ENCODE measurements at regions not wholly inside any gene's neighbourhood (a gene's known extent, or its start where the extent isn't known, plus 50 kb on each side); places are given as distances from the start of the nearest gene placed in this dataset.
"Not testable (repeated sequence)": the region's sequence is repeated elsewhere in the genome, so short reads cannot be mapped to it uniquely, and the experiment has no call there.

DNA sequence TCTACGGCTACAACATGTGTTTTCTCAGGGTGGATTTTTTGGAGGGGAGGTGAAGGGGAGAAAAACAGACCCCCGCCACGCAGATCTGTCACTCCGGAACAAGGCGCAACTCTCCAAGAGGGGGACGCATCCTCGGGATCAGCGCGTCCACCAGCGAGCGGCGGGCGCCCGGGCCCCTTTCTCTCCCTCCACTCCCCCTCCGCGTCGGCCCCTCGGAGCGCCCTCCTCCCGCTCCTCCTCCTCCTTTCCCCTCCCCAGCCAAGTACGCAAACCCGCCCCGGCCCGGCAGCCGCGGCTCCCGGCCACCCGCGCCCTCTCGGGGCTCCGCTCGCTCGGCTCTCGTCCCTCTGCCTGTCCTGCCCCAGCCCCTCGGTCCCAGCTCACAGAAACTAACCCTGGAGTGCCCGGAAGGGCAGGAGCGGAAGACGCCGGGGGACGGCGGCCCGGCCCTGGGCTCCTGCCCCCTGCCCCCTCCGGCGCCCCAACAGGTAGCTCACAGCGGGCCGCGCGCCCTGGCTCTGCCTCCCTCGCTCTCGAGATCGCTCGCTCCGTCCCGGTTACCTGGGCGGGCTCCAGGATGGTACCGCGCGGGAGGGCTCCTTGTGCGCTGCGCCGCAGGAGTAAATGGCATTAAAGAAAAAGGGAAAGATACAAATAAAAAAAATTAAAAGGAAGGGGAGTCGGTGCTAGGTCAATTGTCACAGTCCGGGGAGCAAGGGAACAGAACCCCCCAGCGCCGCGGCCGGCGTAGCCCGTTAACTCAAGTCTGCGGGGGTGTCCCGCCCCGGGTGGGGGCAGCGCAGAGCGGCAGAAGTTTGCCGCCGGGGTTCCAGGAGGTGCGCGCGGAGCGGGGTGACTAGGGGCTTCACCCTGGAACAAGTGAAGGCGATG, 131.4 kb upstream of the C11orf58 start:
- DNase-seq (ENCODE audit: extremely low spot score, insufficient read length, low read depth) = no peak
- FAIRE-seq = no peak

DNA sequence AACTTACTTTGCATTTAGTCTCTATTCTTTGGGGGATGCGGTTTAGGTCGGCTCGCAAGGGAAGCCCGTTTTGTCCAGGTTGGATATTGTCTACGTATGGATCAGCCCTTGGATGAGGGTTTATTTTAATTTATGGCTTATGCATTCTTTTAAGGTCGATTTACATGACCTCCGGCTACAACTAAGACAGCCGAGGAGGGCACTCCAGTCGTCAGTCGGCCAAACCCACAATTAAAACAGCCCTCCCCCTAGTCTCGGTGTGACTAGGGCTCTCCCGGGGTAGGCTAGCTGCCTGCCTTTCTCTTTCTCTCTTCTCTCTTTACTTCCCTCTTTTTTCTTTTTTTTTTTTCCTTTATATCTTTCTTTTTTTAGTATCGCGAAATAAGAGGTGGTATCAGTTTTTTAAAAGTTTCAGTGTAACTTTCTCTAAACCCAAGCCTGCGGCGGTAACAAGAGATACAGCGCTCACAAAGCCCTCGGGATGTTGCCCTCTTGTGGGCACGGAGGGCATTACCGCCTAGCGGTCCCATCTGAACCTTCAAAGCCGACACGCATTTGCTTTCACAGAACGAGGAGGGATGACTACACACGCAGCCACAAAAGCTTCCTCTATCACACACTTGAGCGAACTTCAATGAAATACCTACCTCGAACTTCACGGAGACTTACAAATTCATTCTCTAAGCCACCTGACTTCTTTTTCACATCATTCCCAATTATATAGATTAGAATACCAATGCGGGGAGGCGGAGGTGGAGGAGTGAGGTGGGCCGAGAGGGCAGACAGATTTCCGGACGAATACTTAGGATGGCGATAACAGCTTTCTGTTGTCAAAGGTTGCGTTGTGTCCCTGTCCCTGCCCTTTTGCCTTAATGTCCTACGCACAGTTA, 132.3 kb upstream of the C11orf58 start:
- FAIRE-seq = peak; percentile 92
- DNase-seq (ENCODE audit: extremely low spot score, insufficient read length, low read depth) = peak; percentile 60

DNA sequence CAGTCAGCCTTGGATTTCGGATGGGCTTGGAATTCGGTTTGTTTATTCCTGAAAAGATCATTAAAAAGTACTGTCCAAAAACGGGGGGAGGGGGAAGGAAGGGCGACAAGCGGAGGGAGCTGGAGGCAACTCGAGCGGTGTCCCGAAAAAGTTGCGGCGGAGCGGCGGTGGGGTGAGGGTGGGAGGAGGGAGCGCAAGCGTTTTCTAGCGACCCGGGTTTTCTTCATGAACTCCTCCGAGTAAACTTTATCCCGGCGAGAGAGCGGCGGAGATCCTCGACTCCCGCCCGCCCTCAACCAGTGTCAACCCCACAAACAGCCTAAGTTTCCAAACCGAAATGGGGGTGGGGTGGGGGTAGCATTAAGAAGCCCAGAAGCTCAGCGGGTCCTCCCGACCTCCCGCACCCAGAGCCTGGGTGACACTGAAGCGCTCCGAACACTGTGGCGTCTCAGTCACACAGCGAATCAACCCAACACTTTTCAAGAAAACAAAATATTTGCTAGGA, 133.0 kb upstream of the C11orf58 start:
- DNase-seq (ENCODE audit: extremely low spot score, insufficient read length, low read depth) (no peak), FAIRE-seq (no peak)

- no peak for DNase-seq (ENCODE audit: extremely low spot score, insufficient read length, low read depth)
- no peak for FAIRE-seq
Observed at GRCh38 chr11:16604794-16605388, 133.6 kb upstream of the C11orf58 start.

DNA sequence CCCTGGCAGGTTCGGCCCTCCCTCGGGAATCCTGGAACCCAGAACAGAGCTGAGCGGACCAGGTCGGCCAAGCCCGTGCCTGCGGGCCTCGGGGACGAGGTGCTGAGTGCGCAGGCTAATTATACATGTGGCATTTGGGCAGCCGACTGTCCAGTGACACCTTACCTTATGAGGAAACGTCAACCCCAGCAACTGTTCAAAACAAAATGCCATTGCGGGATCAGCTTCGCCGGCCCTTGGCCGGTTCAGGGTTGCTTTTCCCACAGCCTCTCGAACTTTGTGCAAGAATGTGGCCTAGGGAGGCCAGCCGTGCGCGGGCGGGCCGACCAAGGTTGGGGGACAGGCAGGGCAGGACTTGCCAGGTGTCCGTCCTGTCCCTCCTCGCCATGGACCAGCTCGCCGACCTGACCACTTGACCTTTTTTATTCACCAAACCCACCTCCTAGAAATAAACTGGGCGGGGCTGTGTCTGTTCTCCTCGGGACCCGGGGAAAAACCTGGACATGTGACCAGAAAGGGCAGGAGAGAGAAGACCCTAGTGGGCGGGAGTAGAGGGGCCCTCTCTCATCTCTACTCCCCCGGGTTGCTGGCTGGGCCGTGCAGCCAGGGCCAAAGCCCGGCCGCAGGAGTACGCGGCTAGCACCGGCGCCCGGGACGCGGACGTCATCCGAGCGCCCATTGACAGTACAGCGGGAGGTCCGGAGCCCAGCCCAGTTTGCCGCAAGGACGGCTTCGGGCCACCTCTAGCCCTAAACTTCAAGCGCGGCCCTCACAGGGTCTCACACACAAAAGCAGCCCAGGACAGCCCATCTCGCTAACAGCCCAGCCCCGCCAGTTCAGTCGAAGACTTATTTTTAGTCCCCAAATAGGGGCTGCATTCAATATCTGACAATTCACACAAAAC, 134.3 kb upstream of the C11orf58 start:
- no peak for FAIRE-seq
- no peak for DNase-seq (ENCODE audit: extremely low spot score, insufficient read length, low read depth)

GRCh38 chr11:16603245-16603644, 135.2 kb upstream of the C11orf58 start:
- FAIRE-seq (no peak), DNase-seq (ENCODE audit: extremely low spot score, insufficient read length, low read depth) (no peak)

- DNase-seq (ENCODE audit: extremely low spot score, insufficient read length, low read depth) = no peak
- no peak for FAIRE-seq
Observed at GRCh38 chr11:16598906-16599305, 139.5 kb upstream of the C11orf58 start.

- FAIRE-seq (no peak), DNase-seq (ENCODE audit: extremely low spot score, insufficient read length, low read depth) (no peak)
Observed at GRCh38 chr11:16598032-16598431, 140.4 kb upstream of the C11orf58 start.

DNA sequence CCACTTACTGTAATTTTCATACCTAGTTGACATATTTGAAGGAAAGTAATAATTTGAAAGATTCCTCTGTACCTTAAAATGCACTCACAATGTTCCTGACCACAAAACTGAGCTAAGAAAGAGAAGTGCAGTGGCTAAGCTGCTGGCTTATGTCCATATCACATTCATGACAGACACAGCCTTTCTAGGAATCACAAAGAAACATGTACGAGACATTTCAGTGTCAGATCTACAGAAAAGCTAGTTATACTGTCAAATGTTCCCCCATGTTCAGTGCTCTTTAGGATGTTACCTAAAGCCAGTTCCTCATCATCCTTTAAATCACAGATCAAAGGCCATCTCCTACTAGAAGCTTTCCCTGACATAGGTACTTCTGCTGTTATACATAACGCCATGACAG, 142.2 kb upstream of the C11orf58 start:
- no peak for FAIRE-seq
- DNase-seq (ENCODE audit: extremely low spot score, insufficient read length, low read depth) = no peak

DNA sequence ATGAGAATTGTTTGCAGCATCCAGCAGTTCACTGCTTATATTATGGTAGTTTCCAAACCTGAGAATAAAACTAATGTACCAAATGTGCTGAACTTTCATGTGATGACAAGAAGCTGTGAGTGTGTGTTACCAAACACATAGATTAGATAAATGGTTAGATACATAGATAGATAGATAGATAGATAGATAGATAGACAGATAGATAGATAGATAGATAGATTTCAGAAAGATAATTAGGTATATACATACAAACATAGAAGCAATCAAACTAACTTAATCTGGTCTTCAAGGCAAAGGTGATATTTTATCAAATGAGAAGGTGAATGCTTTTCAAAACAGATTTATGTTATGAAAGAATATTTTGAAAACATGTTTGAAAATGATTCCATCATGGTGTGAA, 147.3 kb upstream of the C11orf58 start:
- no peak for FAIRE-seq
- no peak for DNase-seq (ENCODE audit: extremely low spot score, insufficient read length, low read depth)

DNA sequence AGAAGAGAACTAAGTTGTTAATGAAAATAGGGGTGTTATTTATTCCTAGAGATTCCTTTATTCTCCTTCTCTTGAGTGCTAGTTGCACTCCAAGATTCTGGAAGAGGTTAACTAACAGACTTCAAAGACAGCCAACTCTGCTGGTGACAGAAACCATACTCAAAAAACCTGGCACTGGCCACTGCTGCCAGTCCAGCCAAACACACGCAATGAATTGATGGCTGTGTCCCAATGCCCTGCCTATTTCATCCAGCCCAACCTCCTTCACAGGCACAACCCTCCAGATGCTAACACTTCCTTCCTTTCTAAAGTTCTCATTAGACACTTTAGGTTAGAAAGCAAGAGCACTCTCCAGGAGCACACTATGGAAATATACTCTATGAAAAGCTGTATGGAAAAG, 150.8 kb upstream of the C11orf58 start:
- no peak for FAIRE-seq

GRCh38 chr11:16584569-16584968, 153.9 kb upstream of the C11orf58 start:
- FAIRE-seq = no peak
- no peak for DNase-seq (ENCODE audit: extremely low spot score, insufficient read length, low read depth)

More for the DNA sequence above, 150.8 kb upstream of the C11orf58 start:
- DNase-seq (ENCODE audit: extremely low spot score, insufficient read length, low read depth) = no peak

DNA sequence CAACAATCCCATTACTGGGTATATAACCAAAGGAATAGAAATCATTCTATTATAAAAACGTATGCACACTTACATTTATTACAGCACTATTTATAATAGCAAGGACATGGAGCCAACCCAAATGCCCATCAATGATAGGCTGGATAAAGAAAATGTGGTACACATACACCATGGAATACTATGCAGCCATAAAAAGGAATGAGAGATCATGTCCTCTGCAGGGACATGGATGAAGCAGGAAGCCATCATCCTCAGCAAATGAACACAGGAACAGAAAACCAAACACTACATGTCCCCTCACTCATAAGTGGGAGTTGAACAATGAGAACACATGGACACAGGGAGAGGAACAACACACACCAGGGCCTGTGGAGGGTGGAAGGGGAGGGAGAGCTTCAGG, 157.4 kb upstream of the C11orf58 start:
- DNase-seq (ENCODE audit: extremely low spot score, insufficient read length, low read depth); FAIRE-seq: not testable (repeated sequence)

DNA sequence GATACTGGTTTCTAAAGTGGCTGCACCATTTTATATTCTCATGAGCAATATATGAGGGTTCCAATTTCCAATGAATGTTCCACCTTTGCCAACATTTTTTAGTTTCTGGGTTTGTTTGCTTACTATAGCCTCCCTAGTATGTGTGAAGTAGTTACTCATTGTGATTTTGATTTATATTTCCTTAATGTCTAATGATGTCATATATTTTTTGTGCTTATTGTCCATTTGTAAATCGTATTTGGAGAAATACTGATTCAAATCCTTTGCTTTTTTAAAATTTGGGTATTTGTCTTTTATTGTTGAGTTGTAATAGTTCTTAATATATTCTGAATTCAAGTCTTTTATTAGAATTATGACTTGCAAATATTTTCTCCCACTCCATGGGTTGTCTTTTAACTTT, 161.0 kb upstream of the C11orf58 start:
- FAIRE-seq (no peak), DNase-seq (ENCODE audit: extremely low spot score, insufficient read length, low read depth) (no peak)

GRCh38 chr11:16574889-16575288, 163.6 kb upstream of the C11orf58 start:
- not testable (repeated sequence) for FAIRE-seq; DNase-seq (ENCODE audit: extremely low spot score, insufficient read length, low read depth)

DNA sequence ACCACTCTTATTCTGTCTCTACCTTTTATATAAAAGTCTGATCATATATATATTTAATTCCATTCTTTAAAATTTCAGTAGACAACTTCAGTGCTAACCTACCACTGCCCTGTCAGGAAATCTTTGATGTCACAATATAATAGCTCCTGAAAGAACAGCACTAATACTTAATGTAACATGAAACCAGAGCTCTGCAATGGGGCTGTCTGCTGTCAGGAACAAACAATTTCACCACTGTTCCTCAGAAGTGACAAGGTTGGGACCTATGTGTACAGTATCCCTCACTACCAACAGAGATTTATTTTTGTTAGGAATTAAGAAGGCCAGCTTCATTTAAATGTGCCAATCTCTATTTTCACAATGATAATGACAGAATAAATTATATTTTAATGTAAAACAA, 165.5 kb upstream of the C11orf58 start:
- DNase-seq (ENCODE audit: extremely low spot score, insufficient read length, low read depth) = no peak
- no peak for FAIRE-seq

- DNase-seq (ENCODE audit: extremely low spot score, insufficient read length, low read depth) = no peak
- FAIRE-seq = no peak
Observed at GRCh38 chr11:16561150-16561549, 177.3 kb upstream of the C11orf58 start.

DNA sequence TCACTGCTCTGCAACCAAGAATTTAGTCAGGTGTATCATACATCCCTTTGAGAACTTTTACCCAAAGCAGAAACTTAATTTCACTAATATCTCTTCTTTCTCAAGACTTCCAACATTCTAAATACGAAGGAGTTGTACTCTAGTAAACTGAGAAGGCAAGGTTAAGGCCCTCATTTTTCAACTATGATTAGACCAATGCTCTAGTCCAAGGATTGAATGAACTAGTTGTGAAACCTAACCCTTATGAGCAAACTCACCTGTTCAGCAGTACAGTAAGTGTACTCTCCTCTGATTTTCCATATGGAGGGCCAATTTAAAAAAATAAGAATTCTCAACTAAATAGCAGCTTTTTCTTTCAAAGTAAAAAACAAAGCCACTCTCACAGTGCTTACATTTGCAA, 180.0 kb upstream of the C11orf58 start:
- FAIRE-seq = no peak
- DNase-seq (ENCODE audit: extremely low spot score, insufficient read length, low read depth) = no peak

- DNase-seq (ENCODE audit: extremely low spot score, insufficient read length, low read depth) (no peak), FAIRE-seq (no peak)
Observed at GRCh38 chr11:16555956-16556355, 182.5 kb upstream of the C11orf58 start.

All from GM18507 (cell line).